Stimulated activated CD8-positive, alpha-beta memory T cell treated with anti-CD3 and anti-CD28 coated beads, Interleukin-12 subunit alpha, Interleukin-12 subunit beta, amount 100 ng/mL, for 24 hours (primary cell): ENCODE measurements at regions not wholly inside any gene's neighbourhood (a gene's known extent, or its start where the extent isn't known, plus 50 kb on each side); places are given as distances from the start of the nearest gene placed in this dataset.
"Not testable (repeated sequence)": the region's sequence is repeated elsewhere in the genome, so short reads cannot be mapped to it uniquely, and the experiment has no call there.

Experiments used
- DNase-seq: peaks from one replicate; pipeline ENCODE4 v3.0.0-alpha.2; 2020; ENCODE audit errors: extremely low read depth

- not testable (repeated sequence) for DNase-seq
These were observed 200.0 kb downstream of the LAT start for GRCh38 chr16:29184738-29185438.

- not testable (repeated sequence) for DNase-seq
These were observed 198.4 kb downstream of the LAT start for GRCh38 chr16:29182940-29183868.

- DNase-seq, result no peak
These were observed 197.6 kb downstream of the LAT start for GRCh38 chr16:29182501-29182900.

GRCh38 chr16:29181921-29182411 lies 197.1 kb downstream of the LAT start:
- not testable (repeated sequence) for DNase-seq

- not testable (repeated sequence) for DNase-seq
These were observed 196.5 kb downstream of the LAT start for GRCh38 chr16:29181254-29181780.

- not testable (repeated sequence) for DNase-seq
These were observed 195.4 kb downstream of the LAT start for GRCh38 chr16:29180206-29180600.

GRCh38 chr16:29179401-29180205 lies 194.8 kb downstream of the LAT start:
- DNase-seq, result not testable (repeated sequence)

- DNase-seq, result not testable (repeated sequence)
These were observed 193.3 kb downstream of the LAT start for GRCh38 chr16:29177888-29178726.

- not testable (repeated sequence) for DNase-seq
These were observed 192.5 kb downstream of the LAT start for GRCh38 chr16:29177203-29177887.

GRCh38 chr16:29176822-29177202 lies 192.0 kb downstream of the LAT start:
- DNase-seq, result not testable (repeated sequence)

GRCh38 chr16:29176154-29176470 lies 191.3 kb downstream of the LAT start:
- DNase-seq, result not testable (repeated sequence)

GRCh38 chr16:29175411-29176153 lies 190.7 kb downstream of the LAT start:
- DNase-seq, result not testable (repeated sequence)

- not testable (repeated sequence) for DNase-seq
These were observed 188.8 kb downstream of the LAT start for GRCh38 chr16:29173371-29174305.

GRCh38 chr16:29172098-29172724 lies 187.4 kb downstream of the LAT start:
- DNase-seq, result not testable (repeated sequence)

GRCh38 chr16:29171296-29171695 lies 186.4 kb downstream of the LAT start:
- not testable (repeated sequence) for DNase-seq

- not testable (repeated sequence) for DNase-seq
These were observed 185.7 kb downstream of the LAT start for GRCh38 chr16:29170393-29171119.
